ENCODE measurements at regions not wholly inside any gene's neighbourhood (a gene's known extent, or its start where the extent isn't known, plus 50 kb on each side); places are given as distances from the start of the nearest gene placed in this dataset.

DNA sequence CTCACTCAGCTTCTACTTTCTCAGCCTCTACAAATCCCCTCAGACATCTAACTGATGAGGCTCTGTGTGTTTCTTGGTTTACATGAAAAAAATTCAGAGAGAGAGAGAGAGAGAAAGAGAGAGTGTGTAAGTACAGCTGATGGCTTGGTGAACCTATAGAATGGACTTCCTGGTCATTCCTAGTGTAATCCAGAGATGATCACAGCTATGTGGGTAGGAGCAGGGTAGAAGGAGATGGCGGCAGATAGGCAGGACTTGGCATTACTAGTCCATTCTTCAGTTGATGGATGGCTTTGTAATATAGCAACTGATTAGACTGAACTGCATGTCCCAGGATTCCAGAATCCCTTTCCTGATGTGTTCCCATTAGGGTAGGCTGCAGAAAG is 429.3 kb upstream of the CLINT1 start:
- H2BK12ac ChIP-seq (ENCODE audit: low read length in 2 of 2): no peak overlapping the region
- H2BK5ac ChIP-seq (ENCODE audit: low read depth, low read length, poor library complexity, severe bottlenecking): no peak overlapping the region
- no peak overlapping the region for H3K4ac ChIP-seq (ENCODE audit: low read depth in 1 of 2, low read length in 2 of 2)
- peaks cover 5% of the 10 kb centered on the region for H3K9me3 ChIP-seq (ENCODE audit: control insufficient read depth, low read length)
- no peak overlapping the region for H2BK120ac ChIP-seq (ENCODE audit: low read depth, low read length)
- H3K36me3 ChIP-seq (ENCODE audit: control insufficient read depth in 1 of 2, insufficient read depth in 2 of 2, low read depth in 1 of 2, low read length in 2 of 2): no peaks in the 10 kb centered on the region
- no peak for DNase-seq
- 45% methylated on average over 1 of the region's 1 CpG for WGBS
- H3K27me3 ChIP-seq (ENCODE audit: control insufficient read depth in 1 of 2, insufficient read depth in 1 of 2, low read length in 2 of 2): no peaks in the 10 kb centered on the region
- H3K27ac ChIP-seq (ENCODE audit: low read length, poor library complexity, severe bottlenecking): peak overlapping the region; percentile 63
- H3K14ac ChIP-seq (ENCODE audit: low read length in 2 of 2): no peak overlapping the region
- H4K91ac ChIP-seq (ENCODE audit: low read length): no peak overlapping the region
- peaks cover 6% of the 10 kb centered on the region for H3K4me1 ChIP-seq (ENCODE audit: control insufficient read depth, insufficient read depth, low read depth, low read length)
- H3K4me2 ChIP-seq (ENCODE audit: low read length, poor library complexity, severe bottlenecking): no peak overlapping the region
- no peak overlapping the region for H2AK5ac ChIP-seq (ENCODE audit: low read length, severe bottlenecking)
- no peak overlapping the region for H3K18ac ChIP-seq (ENCODE audit: low read depth in 1 of 2, low read length in 2 of 2)
- no peak overlapping the region for H4K8ac ChIP-seq (ENCODE audit: low read length)
- H2BK15ac ChIP-seq (ENCODE audit: low read depth, poor library complexity, severe bottlenecking): no peak overlapping the region
- H3K23ac ChIP-seq (ENCODE audit: low read length in 2 of 2): no peak overlapping the region
- no peak overlapping the region for H2AFZ ChIP-seq (ENCODE audit: low read depth, low read length)
- no peak overlapping the region for H3K9ac ChIP-seq (ENCODE audit: low read length)
- no peaks in the 10 kb centered on the region for H3K79me1 ChIP-seq (replicated peaks; ENCODE audit: low read length, poor library complexity, severe bottlenecking)
- no peak overlapping the region for H3K4me3 ChIP-seq (ENCODE audit: insufficient read depth in 1 of 2, low read depth in 1 of 2, low read length in 2 of 2)

- Histone ChIP-seq H3K27ac (ENCODE audit: low read length, poor library complexity, severe bottlenecking) (peak overlapping the region; percentile 63), H3K9me3 (ENCODE audit: control insufficient read depth, low read length) (no peaks in the 10 kb centered on the region), H2BK120ac (ENCODE audit: low read depth, low read length) (no peak overlapping the region), H3K9ac (ENCODE audit: low read length) (no peak overlapping the region), H3K14ac (ENCODE audit: low read length in 2 of 2) (no peak overlapping the region), H3K4me2 (ENCODE audit: low read length, poor library complexity, severe bottlenecking) (no peak overlapping the region), H2BK15ac (ENCODE audit: low read depth, poor library complexity, severe bottlenecking) (no peak overlapping the region), H3K23ac (ENCODE audit: low read length in 2 of 2) (no peak overlapping the region), H4K91ac (ENCODE audit: low read length) (no peak overlapping the region), H3K36me3 (ENCODE audit: control insufficient read depth in 1 of 2, insufficient read depth in 2 of 2, low read depth in 1 of 2, low read length in 2 of 2) (no peaks in the 10 kb centered on the region), H2AFZ (ENCODE audit: low read depth, low read length) (no peak overlapping the region), H3K4me1 (ENCODE audit: control insufficient read depth, insufficient read depth, low read depth, low read length) (peaks cover 6% of the 10 kb centered on the region), H2AK5ac (ENCODE audit: low read length, severe bottlenecking) (no peak overlapping the region), H3K4me3 (ENCODE audit: insufficient read depth in 1 of 2, low read depth in 1 of 2, low read length in 2 of 2) (no peak overlapping the region), H3K4ac (ENCODE audit: low read depth in 1 of 2, low read length in 2 of 2) (no peak overlapping the region), H2BK5ac (ENCODE audit: low read depth, low read length, poor library complexity, severe bottlenecking) (no peak overlapping the region), H2BK12ac (ENCODE audit: low read length in 2 of 2) (no peak overlapping the region), H3K27me3 (ENCODE audit: control insufficient read depth in 1 of 2, insufficient read depth in 1 of 2, low read length in 2 of 2) (no peaks in the 10 kb centered on the region), H3K18ac (ENCODE audit: low read depth in 1 of 2, low read length in 2 of 2) (peak overlapping the region in 1 of 2 experiments; percentile 71), H3K79me1 (replicated peaks; ENCODE audit: low read length, poor library complexity, severe bottlenecking) (no peaks in the 10 kb centered on the region), H4K8ac (ENCODE audit: low read length) (no peak overlapping the region)
- DNase-seq: peak; percentile 67
- 29% methylated on average over 11 of the region's 12 CpGs for WGBS
Measured at GRCh38 chr5:158287643-158288271, 428.8 kb upstream of the CLINT1 start.

DNA sequence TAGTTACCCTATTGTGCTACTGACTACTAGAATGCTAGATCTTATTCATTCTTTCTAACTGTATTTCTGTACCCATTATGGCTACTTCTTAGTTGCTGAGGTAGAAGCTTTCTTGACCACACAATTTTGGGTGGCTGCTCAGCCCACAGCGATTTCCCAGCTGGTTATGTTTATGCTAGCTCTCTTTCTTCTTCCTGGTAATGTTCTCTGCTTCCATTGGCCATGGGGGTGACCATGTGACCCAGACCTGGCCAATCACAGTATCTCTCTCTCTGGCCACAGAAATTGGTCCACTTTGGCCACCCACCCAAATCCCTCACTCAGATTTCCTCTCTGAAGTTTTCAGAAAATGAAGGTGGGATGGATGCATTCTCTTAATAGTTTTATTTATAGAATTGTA is 427.9 kb upstream of the CLINT1 start:
- Histone ChIP-seq H4K91ac (ENCODE audit: low read length) (no peak overlapping the region), H4K8ac (ENCODE audit: low read length) (no peak overlapping the region), H3K14ac (ENCODE audit: low read length in 2 of 2) (no peak overlapping the region), H2AK5ac (ENCODE audit: low read length, severe bottlenecking) (no peak overlapping the region), H3K4me3 (ENCODE audit: insufficient read depth in 1 of 2, low read depth in 1 of 2, low read length in 2 of 2) (no peak overlapping the region), H3K4me1 (ENCODE audit: control insufficient read depth, insufficient read depth, low read depth, low read length) (peaks cover 6% of the 10 kb centered on the region), H3K9me3 (ENCODE audit: control insufficient read depth, low read length) (no peaks in the 10 kb centered on the region), H2AFZ (ENCODE audit: low read depth, low read length) (no peak overlapping the region), H2BK5ac (ENCODE audit: low read depth, low read length, poor library complexity, severe bottlenecking) (no peak overlapping the region), H3K4ac (ENCODE audit: low read depth in 1 of 2, low read length in 2 of 2) (no peak overlapping the region), H2BK120ac (ENCODE audit: low read depth, low read length) (no peak overlapping the region), H3K27ac (ENCODE audit: low read length, poor library complexity, severe bottlenecking) (no peak overlapping the region), H3K4me2 (ENCODE audit: low read length, poor library complexity, severe bottlenecking) (no peak overlapping the region), H3K9ac (ENCODE audit: low read length) (no peak overlapping the region), H2BK15ac (ENCODE audit: low read depth, poor library complexity, severe bottlenecking) (no peak overlapping the region), H3K36me3 (ENCODE audit: control insufficient read depth in 1 of 2, insufficient read depth in 2 of 2, low read depth in 1 of 2, low read length in 2 of 2) (no peaks in the 10 kb centered on the region), H2BK12ac (ENCODE audit: low read length in 2 of 2) (no peak overlapping the region), H3K18ac (ENCODE audit: low read depth in 1 of 2, low read length in 2 of 2) (no peak overlapping the region), H3K23ac (ENCODE audit: low read length in 2 of 2) (no peak overlapping the region), H3K27me3 (ENCODE audit: control insufficient read depth in 1 of 2, insufficient read depth in 1 of 2, low read length in 2 of 2) (no peaks in the 10 kb centered on the region), H3K79me1 (replicated peaks; ENCODE audit: low read length, poor library complexity, severe bottlenecking) (no peaks in the 10 kb centered on the region)
- no peak for DNase-seq
- 71% methylated on average over 1 of the region's 1 CpG for WGBS

GRCh38 chr5:158285698-158286097 is 426.8 kb upstream of the CLINT1 start:
- WGBS: 90% methylated on average over 6 of the region's 6 CpGs
- no peak overlapping the region for H2BK12ac ChIP-seq (ENCODE audit: low read length in 2 of 2)
- H3K27ac ChIP-seq (ENCODE audit: low read length, poor library complexity, severe bottlenecking): no peak overlapping the region
- no peak overlapping the region for H3K9ac ChIP-seq (ENCODE audit: low read length)
- no peak overlapping the region for H2AK5ac ChIP-seq (ENCODE audit: low read length, severe bottlenecking)
- no peak overlapping the region for H2BK5ac ChIP-seq (ENCODE audit: low read depth, low read length, poor library complexity, severe bottlenecking)
- H2BK15ac ChIP-seq (ENCODE audit: low read depth, poor library complexity, severe bottlenecking): no peak overlapping the region
- H3K4me1 ChIP-seq (ENCODE audit: control insufficient read depth, insufficient read depth, low read depth, low read length): peaks cover 6% of the 10 kb centered on the region
- H3K9me3 ChIP-seq (ENCODE audit: control insufficient read depth, low read length): no peaks in the 10 kb centered on the region
- no peak overlapping the region for H3K4ac ChIP-seq (ENCODE audit: low read depth in 1 of 2, low read length in 2 of 2)
- no peak overlapping the region for H3K14ac ChIP-seq (ENCODE audit: low read length in 2 of 2)
- no peak overlapping the region for H3K4me3 ChIP-seq (ENCODE audit: insufficient read depth in 1 of 2, low read depth in 1 of 2, low read length in 2 of 2)
- no peak for DNase-seq
- no peak overlapping the region for H2AFZ ChIP-seq (ENCODE audit: low read depth, low read length)
- no peak overlapping the region for H4K8ac ChIP-seq (ENCODE audit: low read length)
- no peak overlapping the region for H2BK120ac ChIP-seq (ENCODE audit: low read depth, low read length)
- H4K91ac ChIP-seq (ENCODE audit: low read length): no peak overlapping the region
- H3K79me1 ChIP-seq (replicated peaks; ENCODE audit: low read length, poor library complexity, severe bottlenecking): no peaks in the 10 kb centered on the region
- H3K23ac ChIP-seq (ENCODE audit: low read length in 2 of 2): no peak overlapping the region
- no peak overlapping the region for H3K4me2 ChIP-seq (ENCODE audit: low read length, poor library complexity, severe bottlenecking)
- H3K18ac ChIP-seq (ENCODE audit: low read depth in 1 of 2, low read length in 2 of 2): no peak overlapping the region
- no peaks in the 10 kb centered on the region for H3K27me3 ChIP-seq (ENCODE audit: control insufficient read depth in 1 of 2, insufficient read depth in 1 of 2, low read length in 2 of 2)
- H3K36me3 ChIP-seq (ENCODE audit: control insufficient read depth in 1 of 2, insufficient read depth in 2 of 2, low read depth in 1 of 2, low read length in 2 of 2): no peaks in the 10 kb centered on the region

Data from mesenchymal stem cell (in vitro differentiated cells and primary cell).